SU-DHL-6 (cell line): ENCODE measurements at regions not wholly inside any gene's neighbourhood (a gene's known extent, or its start where the extent isn't known, plus 50 kb on each side); places are given as distances from the start of the nearest gene placed in this dataset.

Experiments used
- CTCF ChIP-seq: fragments of 200-600 bp; sonication (generic); IDR thresholded peaks from one replicate; pipeline ENCODE4 v1.5.1; 2017; ENCODE audit warnings: antibody characterized with exemption, mild to moderate bottlenecking, low read length, moderate library complexity; ENCODE audit not compliant: insufficient read depth, poor library complexity, severe bottlenecking
- EZH2phosphoT487 ChIP-seq: fragments of 200-600 bp; sonication (generic), shearing (Covaris generic); conservative IDR thresholded peaks from 2 replicates; pipeline ENCODE4 v1.6.1; 2018; ENCODE audit warnings: mild to moderate bottlenecking, antibody characterized with exemption, low read length, moderate library complexity, mixed read lengths

DNA sequence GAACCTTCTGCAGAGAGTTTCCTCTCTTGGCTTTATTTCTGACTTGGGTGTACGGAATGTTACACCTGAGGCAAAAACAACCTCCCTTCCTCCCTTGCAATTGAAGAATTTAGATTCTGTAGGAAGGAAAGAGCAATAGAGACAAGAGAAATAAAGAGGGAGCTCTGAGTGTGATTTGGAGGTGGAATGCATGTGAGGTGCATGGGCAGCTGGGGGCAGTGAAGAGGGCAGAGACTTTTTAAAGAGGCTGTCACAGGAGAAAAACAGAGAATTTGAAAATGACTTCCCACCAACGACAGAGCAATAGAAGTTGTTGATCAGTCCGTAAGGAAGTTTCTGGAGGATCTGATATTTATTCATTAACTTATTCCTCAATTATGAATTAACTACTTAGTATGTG lies 172.0 kb upstream of the B3GALT2 start:
- no peak for TF ChIP-seq CTCF
- no peak for TF ChIP-seq EZH2phosphoT487
